Esophagus squamous epithelium (tissue), 5 donors: ENCODE measurements at regions not wholly inside any gene's neighbourhood (a gene's known extent, or its start where the extent isn't known, plus 50 kb on each side); places are given as distances from the start of the nearest gene placed in this dataset.

Experiments used
- DNase-seq: peaks from one replicate; lab custom pipeline; 2025; lab: John Stamatoyannopoulos, UW
- H3K27ac ChIP-seq, 4 donors: fragments of 200-600 bp; sonication (generic); one replicate each; pipeline ENCODE4 v1.5.1; 2016 to 2019; ENCODE audit warnings: mild to moderate bottlenecking in 1 of 4
- H3K27me3 ChIP-seq, 4 donors: fragments of 200-600 bp; sonication (generic); 1 replicate in 3 of 4; 2 replicates in 1 of 4; pipeline versions ENCODE4 v1.5.1 to v1.6.0; 2017 to 2021; ENCODE audit warnings: antibody characterized with exemption in 1 of 4
- H3K36me3 ChIP-seq, 3 donors: fragments of 200-600 bp; sonication (generic); one replicate each; pipeline ENCODE4 v1.5.1; 2016 to 2019
- H3K4me1 ChIP-seq, 3 donors: fragments of 200-600 bp; sonication (generic); one replicate each; pipeline ENCODE4 v1.5.1; 2017 to 2019
- H3K4me3 ChIP-seq, 4 donors: fragments of 200-600 bp; sonication (generic); 1 replicate in 3 of 4; 2 replicates in 1 of 4; pipeline ENCODE4 v1.5.1; 2016 to 2019; ENCODE audit warnings: mild to moderate bottlenecking in 2 of 4, moderate library complexity in 1 of 4
- H3K9me3 ChIP-seq, 3 donors: fragments of 200-600 bp; sonication (generic); one replicate each; pipeline ENCODE4 v1.5.1; 2016 to 2019
- CTCF ChIP-seq, 6 experiments: fragments of 450-650 bp in 4 of 6; fragments of 200-600 bp in 2 of 6; sonication (generic) in 2 of 6; IDR thresholded peaks; one replicate each; pipeline ENCODE4 v1.5.1; 2016 to 2019; ENCODE audit warnings: antibody characterized with exemption in 6 of 6, mild to moderate bottlenecking in 4 of 6, moderate library complexity in 4 of 6
- POLR2A ChIP-seq, 4 donors: fragments of 450-650 bp; IDR thresholded peaks; one replicate each; pipeline ENCODE4 v1.6.1; 2017; ENCODE audit warnings: antibody characterized with exemption in 4 of 4, mild to moderate bottlenecking in 4 of 4, moderate library complexity in 3 of 4
- WGBS, 2 donors: methylation state at CpG; one replicate each; pipeline ENCODE4 v1.1.5; 2018; 5-methylcytosine and 5-hydroxymethylcytosine counted together
- intact Hi-C: fragments of 100-400 bp; cut with DNase I; formaldehyde crosslinking; loops from one replicate; pipeline ENCODE4 v1.15.0; 2022
- donor health status: DM: yes; HTN: yes; CAD: no.

- DNase-seq = no peak
- intact Hi-C loops = no loop called here
- no peaks in the 10 kb centered on the region for H3K36me3 ChIP-seq
- no peak overlapping the region for H3K4me3 ChIP-seq
- no peaks in the 10 kb centered on the region for H3K4me1 ChIP-seq
- H3K27me3 ChIP-seq = no peaks in the 10 kb centered on the region
- 69 to 74% methylated on average over 4 of the region's 4 CpGs for WGBS, 2 donors
- H3K27ac ChIP-seq = no peak overlapping the region
- TF ChIP-seq POLR2A (IDR thresholded peaks at IDR 0.05) (no peak), CTCF (IDR thresholded peaks at IDR 0.05) (no peak)
- no peaks in the 10 kb centered on the region for H3K9me3 ChIP-seq
Measured at GRCh38 chr20:54865273-54865672, 389.9 kb downstream of the DOK5 start.

GRCh38 chr20:54860716-54861115 lies 385.3 kb downstream of the DOK5 start:
- TF ChIP-seq CTCF (IDR thresholded peaks at IDR 0.05) (no peak), POLR2A (IDR thresholded peaks at IDR 0.05) (no peak)
- intact Hi-C loops = no loop called here
- Histone ChIP-seq H3K4me3 (no peak overlapping the region), H3K4me1 (no peaks in the 10 kb centered on the region), H3K27me3 (no peaks in the 10 kb centered on the region), H3K27ac (no peak overlapping the region), H3K9me3 (no peaks in the 10 kb centered on the region), H3K36me3 (no peaks in the 10 kb centered on the region)
- WGBS, 2 donors = 57 to 62% methylated on average over 4 of the region's 4 CpGs
- no peak for DNase-seq

- intact Hi-C loops = no loop called here
- no peaks in the 10 kb centered on the region for H3K4me1 ChIP-seq
- no peaks in the 10 kb centered on the region for H3K9me3 ChIP-seq
- no peak for TF ChIP-seq CTCF (IDR thresholded peaks at IDR 0.05)
- no peak for TF ChIP-seq POLR2A (IDR thresholded peaks at IDR 0.05)
- no peaks in the 10 kb centered on the region for H3K27me3 ChIP-seq
- no peak overlapping the region for H3K4me3 ChIP-seq
- no peak for DNase-seq
- H3K36me3 ChIP-seq = no peaks in the 10 kb centered on the region
- WGBS, 2 donors = 78 to 81% methylated on average over 2 of the region's 2 CpGs
- no peak overlapping the region for H3K27ac ChIP-seq
Measured at GRCh38 chr20:54856202-54856601, 380.8 kb downstream of the DOK5 start.

- no peak overlapping the region for H3K27ac ChIP-seq
Measured at GRCh38 chr20:54849741-54850140, 374.3 kb downstream of the DOK5 start.

GRCh38 chr20:54848984-54849538 lies 373.7 kb downstream of the DOK5 start:
- no peaks in the 10 kb centered on the region for H3K9me3 ChIP-seq
- intact Hi-C loops = no loop called here
- no peaks in the 10 kb centered on the region for H3K27me3 ChIP-seq
- no peak overlapping the region for H3K27ac ChIP-seq
- no peak for TF ChIP-seq CTCF (IDR thresholded peaks at IDR 0.05)
- no peak for TF ChIP-seq POLR2A (IDR thresholded peaks at IDR 0.05)
- 67 to 77% methylated on average over 2 of the region's 2 CpGs for WGBS, 2 donors
- no peaks in the 10 kb centered on the region for H3K4me1 ChIP-seq
- no peak for DNase-seq
- no peak overlapping the region for H3K4me3 ChIP-seq
- no peaks in the 10 kb centered on the region for H3K36me3 ChIP-seq

More at GRCh38 chr20:54849741-54850140, 374.3 kb downstream of the DOK5 start:
- DNase-seq = no peak
- H3K4me1 ChIP-seq = no peaks in the 10 kb centered on the region
- H3K36me3 ChIP-seq = no peaks in the 10 kb centered on the region
- no peaks in the 10 kb centered on the region for H3K27me3 ChIP-seq
- H3K9me3 ChIP-seq = no peaks in the 10 kb centered on the region
- H3K4me3 ChIP-seq = no peak overlapping the region
- TF ChIP-seq POLR2A (IDR thresholded peaks at IDR 0.05) = no peak
- TF ChIP-seq CTCF (IDR thresholded peaks at IDR 0.05) = no peak
- intact Hi-C loops = no loop called here
- 64 to 76% methylated on average over 3 of the region's 3 CpGs for WGBS, 2 donors
